HepG2 (cell line): ENCODE measurements at regions not wholly inside any gene's neighbourhood (a gene's known extent, or its start where the extent isn't known, plus 50 kb on each side); places are given as distances from the start of the nearest gene placed in this dataset.

Experiments
- ATRX ChIP-seq: sonication (generic); formaldehyde crosslinking; IDR thresholded peaks from 2 replicates; pipeline ENCODE4 v1.4.0; 2020; ENCODE audit warnings: missing genetic modification reagents, borderline replicate concordance
- EP300 ChIP-seq, 3 experiments: sonication (generic) in 1 of 3; formaldehyde crosslinking in 1 of 3; IDR thresholded peaks; 2 replicates each; pipeline versions ENCODE4 v1.5.1 to v1.6.1; 2011 to 2020; ENCODE audit warnings: low read depth in 2 of 3, low read length in 2 of 3, borderline replicate concordance in 1 of 3, improper control_type of control experiment in 1 of 3, mild to moderate bottlenecking in 1 of 3, missing genetic modification reagents in 1 of 3, moderate library complexity in 1 of 3
- NONO ChIP-seq, 2 experiments: fragments of 450-650 bp in 1 of 2; sonication (generic) in 1 of 2; formaldehyde crosslinking in 1 of 2; IDR thresholded peaks in 1 of 2; conservative IDR thresholded peaks in 1 of 2; 2 replicates each; pipeline versions ENCODE4 v1.6.1 to v1.8.0; 2017 to 2022; ENCODE audit warnings: mild to moderate bottlenecking in 1 of 2, missing genetic modification reagents in 1 of 2, moderate library complexity in 1 of 2
- RBAK ChIP-seq: sonication (generic); formaldehyde crosslinking; IDR thresholded peaks from 2 replicates; pipeline ENCODE4 v1.5.1; 2020; ENCODE audit warnings: mild to moderate bottlenecking, missing genetic modification reagents
- RELA ChIP-seq: sonication (generic); formaldehyde crosslinking; IDR thresholded peaks from 2 replicates; pipeline ENCODE4 v1.4.0; 2020; ENCODE audit warnings: missing genetic modification reagents
- SP4 ChIP-seq: sonication (generic); formaldehyde crosslinking; IDR thresholded peaks from 2 replicates; pipeline ENCODE4 v1.8.1; 2023; ENCODE audit warnings: mild to moderate bottlenecking, missing genetic modification reagents
- TF ChIP-seq, protein P1 (sequence below), 2 experiments: sonication (generic) in 1 of 2; formaldehyde crosslinking in 1 of 2; IDR thresholded peaks; 2 replicates each; pipeline versions ENCODE4 v1.5.1 to v1.6.1; 2011 to 2020; ENCODE audit warnings: borderline replicate concordance in 1 of 2, low read depth in 1 of 2, low read length in 1 of 2, mild to moderate bottlenecking in 1 of 2, missing genetic modification reagents in 1 of 2, moderate library complexity in 1 of 2
- TF ChIP-seq, protein P2 (sequence below): sonication (generic); formaldehyde crosslinking; IDR thresholded peaks from 2 replicates; pipeline ENCODE4 v1.5.0; 2020; ENCODE audit warnings: mild to moderate bottlenecking, missing genetic modification reagents, moderate library complexity
- TF ChIP-seq, protein P3 (sequence below): sonication (generic); formaldehyde crosslinking; IDR thresholded peaks from 2 replicates; pipeline ENCODE4 v1.4.0; 2020; ENCODE audit warnings: mild to moderate bottlenecking, missing genetic modification reagents

DNA sequence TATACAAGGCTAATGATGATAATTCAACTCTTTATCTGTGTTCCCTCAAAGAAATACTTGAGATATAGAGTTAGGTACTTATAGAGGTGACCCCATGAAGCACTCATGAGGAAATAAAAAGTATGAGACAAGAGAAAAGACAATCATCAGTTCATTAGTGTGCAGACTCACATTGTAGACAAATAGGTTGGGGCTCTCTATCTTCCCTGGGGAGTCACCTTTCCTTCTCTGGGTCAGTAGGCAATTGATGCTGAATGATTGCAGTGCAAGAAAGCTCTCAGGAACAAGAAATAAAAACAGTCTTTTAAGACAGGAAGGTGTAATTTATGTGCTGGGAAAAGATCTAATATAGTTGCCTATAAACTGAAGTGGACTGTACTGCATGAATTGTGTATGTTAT lies 1357.6 kb upstream of the EPHA6 start:
- TF ChIP-seq NONO (IDR thresholded peaks at IDR 0.05) (no peak), NONO (CRISPR knock-in tag; conservative IDR thresholded peaks at IDR 0.05) (no peak), RELA (no peak), RBAK (CRISPR knock-in tag) (no peak), EP300 (IDR thresholded peaks at IDR 0.05; ENCODE audit: low read depth in 2 of 2, low read length in 2 of 2) (no peak), EP300 (CRISPR knock-in tag; IDR thresholded peaks at IDR 0.05; ENCODE audit: borderline replicate concordance) (no peak), SP4 (CRISPR knock-in tag) (no peak), ATRX (no peak)
- TF ChIP-seq, protein P1, sequence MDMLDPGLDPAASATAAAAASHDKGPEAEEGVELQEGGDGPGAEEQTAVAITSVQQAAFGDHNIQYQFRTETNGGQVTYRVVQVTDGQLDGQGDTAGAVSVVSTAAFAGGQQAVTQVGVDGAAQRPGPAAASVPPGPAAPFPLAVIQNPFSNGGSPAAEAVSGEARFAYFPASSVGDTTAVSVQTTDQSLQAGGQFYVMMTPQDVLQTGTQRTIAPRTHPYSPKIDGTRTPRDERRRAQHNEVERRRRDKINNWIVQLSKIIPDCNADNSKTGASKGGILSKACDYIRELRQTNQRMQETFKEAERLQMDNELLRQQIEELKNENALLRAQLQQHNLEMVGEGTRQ (IDR thresholded peaks at IDR 0.05; ENCODE audit: low read depth, low read length): no peak
- TF ChIP-seq, protein P1 (CRISPR knock-in tag; IDR thresholded peaks at IDR 0.05; ENCODE audit: borderline replicate concordance): no peak
- TF ChIP-seq, protein P2, sequence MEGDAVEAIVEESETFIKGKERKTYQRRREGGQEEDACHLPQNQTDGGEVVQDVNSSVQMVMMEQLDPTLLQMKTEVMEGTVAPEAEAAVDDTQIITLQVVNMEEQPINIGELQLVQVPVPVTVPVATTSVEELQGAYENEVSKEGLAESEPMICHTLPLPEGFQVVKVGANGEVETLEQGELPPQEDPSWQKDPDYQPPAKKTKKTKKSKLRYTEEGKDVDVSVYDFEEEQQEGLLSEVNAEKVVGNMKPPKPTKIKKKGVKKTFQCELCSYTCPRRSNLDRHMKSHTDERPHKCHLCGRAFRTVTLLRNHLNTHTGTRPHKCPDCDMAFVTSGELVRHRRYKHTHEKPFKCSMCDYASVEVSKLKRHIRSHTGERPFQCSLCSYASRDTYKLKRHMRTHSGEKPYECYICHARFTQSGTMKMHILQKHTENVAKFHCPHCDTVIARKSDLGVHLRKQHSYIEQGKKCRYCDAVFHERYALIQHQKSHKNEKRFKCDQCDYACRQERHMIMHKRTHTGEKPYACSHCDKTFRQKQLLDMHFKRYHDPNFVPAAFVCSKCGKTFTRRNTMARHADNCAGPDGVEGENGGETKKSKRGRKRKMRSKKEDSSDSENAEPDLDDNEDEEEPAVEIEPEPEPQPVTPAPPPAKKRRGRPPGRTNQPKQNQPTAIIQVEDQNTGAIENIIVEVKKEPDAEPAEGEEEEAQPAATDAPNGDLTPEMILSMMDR (CRISPR knock-in tag): no peak
- TF ChIP-seq, protein P3, sequence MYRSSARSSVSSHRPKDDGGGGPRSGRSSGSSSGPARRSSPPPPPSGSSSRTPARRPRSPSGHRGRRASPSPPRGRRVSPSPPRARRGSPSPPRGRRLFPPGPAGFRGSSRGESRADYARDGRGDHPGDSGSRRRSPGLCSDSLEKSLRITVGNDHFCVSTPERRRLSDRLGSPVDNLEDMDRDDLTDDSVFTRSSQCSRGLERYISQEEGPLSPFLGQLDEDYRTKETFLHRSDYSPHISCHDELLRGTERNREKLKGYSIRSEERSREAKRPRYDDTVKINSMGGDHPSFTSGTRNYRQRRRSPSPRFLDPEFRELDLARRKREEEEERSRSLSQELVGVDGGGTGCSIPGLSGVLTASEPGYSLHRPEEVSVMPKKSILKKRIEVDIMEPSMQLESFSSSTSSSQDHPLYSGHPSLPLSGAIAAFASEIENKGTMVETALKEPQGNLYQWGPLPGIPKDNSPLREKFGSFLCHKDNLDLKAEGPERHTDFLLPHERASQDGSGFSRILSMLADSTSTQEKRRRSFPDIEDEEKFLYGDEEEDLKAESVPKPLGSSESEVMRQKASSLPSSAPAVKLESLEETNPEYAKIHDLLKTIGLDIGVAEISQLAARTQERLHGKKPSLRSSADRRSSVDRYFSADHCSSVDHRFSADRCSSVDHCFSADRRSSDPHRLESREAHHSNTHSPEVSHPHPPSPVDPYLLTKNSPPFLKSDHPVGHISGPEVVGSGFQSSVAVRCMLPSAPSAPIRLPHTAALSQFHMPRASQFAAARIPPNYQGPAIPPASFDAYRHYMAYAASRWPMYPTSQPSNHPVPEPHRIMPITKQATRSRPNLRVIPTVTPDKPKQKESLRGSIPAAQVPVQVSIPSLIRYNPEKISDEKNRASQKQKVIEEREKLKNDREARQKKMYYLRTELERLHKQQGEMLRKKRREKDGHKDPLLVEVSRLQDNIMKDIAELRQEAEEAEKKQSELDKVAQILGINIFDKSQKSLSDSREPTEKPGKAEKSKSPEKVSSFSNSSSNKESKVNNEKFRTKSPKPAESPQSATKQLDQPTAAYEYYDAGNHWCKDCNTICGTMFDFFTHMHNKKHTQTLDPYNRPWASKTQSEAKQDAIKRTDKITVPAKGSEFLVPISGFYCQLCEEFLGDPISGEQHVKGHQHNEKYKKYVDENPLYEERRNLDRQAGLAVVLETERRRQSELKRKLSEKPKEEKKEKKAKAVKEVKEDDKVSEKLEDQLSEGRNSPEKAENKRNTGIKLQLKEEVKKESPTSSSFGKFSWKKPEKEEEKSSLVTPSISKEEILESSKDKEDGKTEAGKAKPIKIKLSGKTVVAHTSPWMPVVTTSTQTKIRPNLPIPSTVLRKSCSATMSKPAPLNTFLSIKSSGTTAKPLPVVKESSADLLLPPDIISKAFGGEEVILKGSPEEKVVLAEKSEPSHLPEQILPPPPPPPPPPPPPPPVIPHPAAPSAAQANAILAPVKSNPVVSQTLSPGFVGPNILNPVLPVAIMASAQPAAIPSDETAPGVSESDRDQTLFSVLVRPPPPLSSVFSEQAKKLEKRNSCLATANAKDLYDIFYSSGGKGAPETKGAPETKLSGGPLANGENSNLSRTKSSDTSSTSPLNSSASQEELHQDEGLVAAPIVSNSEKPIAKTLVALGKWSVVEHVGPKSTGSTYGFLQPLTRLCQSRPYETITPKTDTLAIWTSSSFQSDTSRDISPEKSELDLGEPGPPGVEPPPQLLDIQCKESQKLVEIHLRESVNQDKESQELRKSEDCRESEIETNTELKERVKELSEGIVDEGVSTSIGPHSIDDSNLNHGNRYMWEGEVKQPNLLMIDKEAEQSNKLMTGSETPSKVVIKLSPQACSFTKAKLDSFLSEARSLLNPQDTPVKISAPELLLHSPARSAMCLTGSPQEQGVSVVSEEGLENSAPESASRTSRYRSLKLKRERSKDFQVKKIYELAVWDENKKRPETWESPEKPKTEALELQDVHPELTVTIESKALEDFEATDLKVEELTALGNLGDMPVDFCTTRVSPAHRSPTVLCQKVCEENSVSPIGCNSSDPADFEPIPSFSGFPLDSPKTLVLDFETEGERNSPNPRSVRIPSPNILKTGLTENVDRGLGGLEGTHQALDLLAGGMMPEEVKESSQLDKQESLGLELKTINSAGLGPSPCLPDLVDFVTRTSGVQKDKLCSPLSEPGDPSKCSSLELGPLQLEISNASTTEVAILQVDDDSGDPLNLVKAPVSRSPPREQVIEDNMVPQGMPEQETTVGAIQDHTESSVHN: no peak
